Activated CD4-positive, alpha-beta T cell treated with anti-CD3 and anti-CD28 coated beads, Interleukin-2, amount 10 ng/mL, durations not matched to agents 7 days and 5 days (primary cell): ENCODE measurements at regions not wholly inside any gene's neighbourhood (a gene's known extent, or its start where the extent isn't known, plus 50 kb on each side); places are given as distances from the start of the nearest gene placed in this dataset.
A peak's percentile ranks its signal among the peaks of the same experiment; 100 is the strongest.
"Not testable (repeated sequence)": the region's sequence is repeated elsewhere in the genome, so short reads cannot be mapped to it uniquely, and the experiment has no call there.

Source experiments
- CTCF ChIA-PET: fragments of 350-600 bp; sonication (Branson Sonifier 250); formaldehyde crosslinking; loops from one replicate; lab custom pipeline; 2021; ENCODE audit warnings: antibody characterized with exemption; lab: Charles Lee
- POLR2A ChIA-PET: fragments of 350-600 bp; sonication (Branson Sonifier 250); formaldehyde crosslinking; loops from one replicate; lab custom pipeline; 2021; ENCODE audit warnings: antibody characterized with exemption; lab: Charles Lee
- DNase-seq: peaks from one replicate; pipeline ENCODE4 v3.0.0-alpha.2; 2020
- H3K27ac Mint-ChIP-seq: one replicate; pipeline ENCODE4 v1.8.0; 2021; ENCODE audit warnings: mild to moderate bottlenecking, moderate library complexity, mixed read lengths
- H3K27me3 Mint-ChIP-seq: one replicate; pipeline ENCODE4 v1.8.0; 2021; ENCODE audit warnings: mixed read lengths
- H3K36me3 Mint-ChIP-seq: one replicate; pipeline ENCODE4 v1.8.0; 2021; ENCODE audit warnings: low read depth, mixed read lengths
- H3K4me1 Mint-ChIP-seq: one replicate; pipeline ENCODE4 v1.8.0; 2021; ENCODE audit warnings: mixed read lengths
- H3K4me3 Mint-ChIP-seq: one replicate; pipeline ENCODE4 v1.8.0; 2021; ENCODE audit warnings: mild to moderate bottlenecking, moderate library complexity, mixed read lengths
- H3K9me3 Mint-ChIP-seq: one replicate; pipeline ENCODE4 v1.8.0; 2021; ENCODE audit warnings: mixed read lengths

GRCh38 chr7:3168869-3169268 lies 125.2 kb upstream of the CARD11 start:
- CTCF ChIA-PET = interaction anchor here (0.5 kb wide), 1 partner anchor 706 kb away, joined by 3 read pairs; no protein-coding TSS in a partner anchor
- Mint-ChIP-seq H3K27me3 (no peaks in the 10 kb centered on the region), H3K27ac (no peak overlapping the region), H3K36me3 (no peaks in the 10 kb centered on the region), H3K4me1 (peaks cover 5% of the 10 kb centered on the region), H3K4me3 (no peak overlapping the region), H3K9me3 (no peaks in the 10 kb centered on the region)
- POLR2A ChIA-PET = no interaction called here
- DNase-seq = no peak

GRCh38 chr7:3172768-3173280 lies 128.2 kb upstream of the SDK1 start:
- CTCF ChIA-PET = no interaction called here
- H3K27ac Mint-ChIP-seq = peak overlapping the region; percentile 55
- no peaks in the 10 kb centered on the region for H3K9me3 Mint-ChIP-seq
- DNase-seq = no peak
- POLR2A ChIA-PET = no interaction called here
- peaks cover 5% of the 10 kb centered on the region for H3K4me1 Mint-ChIP-seq
- H3K27me3 Mint-ChIP-seq = peaks cover 2% of the 10 kb centered on the region
- no peaks in the 10 kb centered on the region for H3K36me3 Mint-ChIP-seq
- no peak overlapping the region for H3K4me3 Mint-ChIP-seq

- no peak for DNase-seq
- CTCF ChIA-PET = no interaction called here
- Mint-ChIP-seq H3K27me3 (peaks cover 3% of the 10 kb centered on the region), H3K27ac (no peak overlapping the region), H3K4me3 (no peak overlapping the region), H3K4me1 (no peaks in the 10 kb centered on the region), H3K9me3 (no peaks in the 10 kb centered on the region), H3K36me3 (no peaks in the 10 kb centered on the region)
- POLR2A ChIA-PET = no interaction called here
Observed at GRCh38 chr7:3174515-3175284, 126.4 kb upstream of the SDK1 start.

- H3K27me3 Mint-ChIP-seq = peaks cover 3% of the 10 kb centered on the region
- H3K36me3 Mint-ChIP-seq = no peaks in the 10 kb centered on the region
- CTCF ChIA-PET = interaction anchor here (0.6 kb wide), 1 partner anchor 62 kb away, joined by 3 read pairs; no protein-coding TSS in a partner anchor
- no peaks in the 10 kb centered on the region for H3K4me1 Mint-ChIP-seq
- POLR2A ChIA-PET = no interaction called here
- no peak overlapping the region for H3K4me3 Mint-ChIP-seq
- H3K27ac Mint-ChIP-seq = no peak overlapping the region
- no peak for DNase-seq
- H3K9me3 Mint-ChIP-seq = no peaks in the 10 kb centered on the region
Observed at GRCh38 chr7:3175285-3175902, 125.7 kb upstream of the SDK1 start.

GRCh38 chr7:3176112-3177000 lies 124.7 kb upstream of the SDK1 start:
- no peak overlapping the region for H3K4me3 Mint-ChIP-seq
- DNase-seq = no peak
- no peaks in the 10 kb centered on the region for H3K36me3 Mint-ChIP-seq
- H3K27ac Mint-ChIP-seq = no peak overlapping the region
- CTCF ChIA-PET = interaction anchor here (0.6 kb wide), 1 partner anchor 63 kb away, joined by 3 read pairs; no protein-coding TSS in a partner anchor
- POLR2A ChIA-PET = no interaction called here
- peaks cover 3% of the 10 kb centered on the region for H3K27me3 Mint-ChIP-seq
- H3K4me1 Mint-ChIP-seq = no peaks in the 10 kb centered on the region
- H3K9me3 Mint-ChIP-seq = no peaks in the 10 kb centered on the region

- DNase-seq = no peak
- Mint-ChIP-seq H3K4me3 (no peak overlapping the region), H3K27ac (no peak overlapping the region), H3K36me3 (no peaks in the 10 kb centered on the region), H3K27me3 (peaks cover 3% of the 10 kb centered on the region), H3K4me1 (no peaks in the 10 kb centered on the region), H3K9me3 (no peaks in the 10 kb centered on the region)
- ChIA-PET CTCF (interaction anchor here (0.8 kb wide), 1 partner anchor 10 kb away, joined by 4 read pairs; no protein-coding TSS in a partner anchor), POLR2A (no interaction called here)
Observed at GRCh38 chr7:3177271-3177670, 123.8 kb upstream of the SDK1 start.

- H3K27me3 Mint-ChIP-seq = peaks cover 3% of the 10 kb centered on the region
- POLR2A ChIA-PET = no interaction called here
- no peak for DNase-seq
- no peaks in the 10 kb centered on the region for H3K36me3 Mint-ChIP-seq
- CTCF ChIA-PET = no interaction called here
- H3K4me1 Mint-ChIP-seq = no peaks in the 10 kb centered on the region
- no peaks in the 10 kb centered on the region for H3K9me3 Mint-ChIP-seq
- H3K4me3 Mint-ChIP-seq = no peak overlapping the region
- no peak overlapping the region for H3K27ac Mint-ChIP-seq
Observed at GRCh38 chr7:3179456-3179855, 121.6 kb upstream of the SDK1 start.

GRCh38 chr7:3180604-3181003 lies 120.4 kb upstream of the SDK1 start:
- H3K9me3 Mint-ChIP-seq = no peaks in the 10 kb centered on the region
- no peak for DNase-seq
- ChIA-PET CTCF (no interaction called here), POLR2A (no interaction called here)
- peaks cover 3% of the 10 kb centered on the region for H3K27me3 Mint-ChIP-seq
- H3K4me3 Mint-ChIP-seq = no peak overlapping the region
- no peak overlapping the region for H3K27ac Mint-ChIP-seq
- no peaks in the 10 kb centered on the region for H3K36me3 Mint-ChIP-seq
- no peaks in the 10 kb centered on the region for H3K4me1 Mint-ChIP-seq

- H3K9me3 Mint-ChIP-seq, H3K4me1 Mint-ChIP-seq, H3K27ac Mint-ChIP-seq, H3K36me3 Mint-ChIP-seq, H3K27me3 Mint-ChIP-seq, H3K4me3 Mint-ChIP-seq, POLR2A ChIA-PET, DNase-seq: not testable (repeated sequence)
- CTCF ChIA-PET = interaction anchor here (0.6 kb wide), 1 partner anchor 403 kb away, joined by 3 read pairs; no protein-coding TSS in a partner anchor
Observed at GRCh38 chr7:3182055-3182454, 119.0 kb upstream of the SDK1 start.

GRCh38 chr7:3187444-3188040 lies 113.5 kb upstream of the SDK1 start:
- CTCF ChIA-PET = no interaction called here
- Mint-ChIP-seq H3K27ac (no peak overlapping the region), H3K4me3 (no peak overlapping the region), H3K36me3 (no peaks in the 10 kb centered on the region), H3K9me3 (no peaks in the 10 kb centered on the region), H3K4me1 (no peaks in the 10 kb centered on the region), H3K27me3 (no peaks in the 10 kb centered on the region)
- POLR2A ChIA-PET = no interaction called here
- no peak for DNase-seq

GRCh38 chr7:3188946-3189345 lies 112.1 kb upstream of the SDK1 start:
- no peak overlapping the region for H3K27ac Mint-ChIP-seq
- DNase-seq = no peak
- H3K4me1 Mint-ChIP-seq = no peaks in the 10 kb centered on the region
- no peaks in the 10 kb centered on the region for H3K36me3 Mint-ChIP-seq
- no peaks in the 10 kb centered on the region for H3K9me3 Mint-ChIP-seq
- ChIA-PET CTCF (no interaction called here), POLR2A (no interaction called here)
- no peak overlapping the region for H3K4me3 Mint-ChIP-seq
- H3K27me3 Mint-ChIP-seq = no peaks in the 10 kb centered on the region

- POLR2A ChIA-PET = no interaction called here
- Mint-ChIP-seq H3K4me1 (no peaks in the 10 kb centered on the region), H3K4me3 (no peak overlapping the region), H3K27me3 (no peaks in the 10 kb centered on the region), H3K27ac (no peak overlapping the region), H3K36me3 (no peaks in the 10 kb centered on the region), H3K9me3 (peaks cover 2% of the 10 kb centered on the region)
- no peak for DNase-seq
- CTCF ChIA-PET = no interaction called here
Observed at GRCh38 chr7:3191548-3191947, 109.5 kb upstream of the SDK1 start.
